Panc1 (cell line): ENCODE measurements at regions not wholly inside any gene's neighbourhood (a gene's known extent, or its start where the extent isn't known, plus 50 kb on each side); places are given as distances from the start of the nearest gene placed in this dataset.
A peak's percentile ranks its signal among the peaks of the same experiment; 100 is the strongest.

ENCODE experiments used
- ATAC-seq: fragments of 200-7000 bp; cut with Tn5 transposase; 2 replicates; pipeline ENCODE4 v1.9.1; 2020; ENCODE audit warnings: mild to moderate bottlenecking, moderate library complexity
- BruUV-seq: library from RNA; stranded (reverse); fragments of 400-500 nt; replicated peaks from 2 replicates; lab custom pipeline; 2021; lab: Mats Ljungman, UMichigan
- CTCF ChIA-PET: fragments of 300-600 bp; sonication (Branson Sonifier 250); formaldehyde crosslinking; loops from one replicate; lab custom pipeline; 2022; ENCODE audit warnings: antibody characterized with exemption; lab: Charles Lee
- POLR2A ChIA-PET: fragments of 300-600 bp; sonication (Branson Sonifier 250); formaldehyde crosslinking; loops from one replicate; lab custom pipeline; 2022; ENCODE audit warnings: antibody characterized with exemption; lab: Charles Lee
- DNase-seq: peaks from one replicate; pipeline ENCODE4 v3.0.0-alpha.2; 2010; ENCODE audit warnings: low read depth, low spot score
- H3K27ac ChIP-seq: 2 replicates; pipeline ENCODE4 v1.5.1; 2011; ENCODE audit warnings: mild to moderate bottlenecking, low read length, inconsistent platforms
- H3K27me3 ChIP-seq: fragments of 200-500 bp; sonication (Bioruptor generic); 2 replicates; pipeline ENCODE4 v1.6.0; 2014; ENCODE audit warnings: low read length, inconsistent platforms; ENCODE audit not compliant: control insufficient read depth, insufficient read depth
- H3K36me3 ChIP-seq: fragments of 200-500 bp; sonication (Bioruptor generic); 2 replicates; pipeline ENCODE4 v1.5.1; 2014; ENCODE audit warnings: inconsistent platforms, mild to moderate bottlenecking, low read length, moderate library complexity; ENCODE audit not compliant: control insufficient read depth, insufficient read depth
- H3K4me1 ChIP-seq: 2 replicates; pipeline ENCODE4 v1.5.1; 2011; ENCODE audit warnings: inconsistent platforms, mild to moderate bottlenecking, low read length, moderate library complexity; ENCODE audit not compliant: control insufficient read depth, insufficient read depth
- H3K4me3 ChIP-seq, 2 experiments: 2 replicates each; pipeline ENCODE4 v1.5.1; 2011 to 2012; ENCODE audit warnings: low read depth in 2 of 2, low read length in 2 of 2, mild to moderate bottlenecking in 2 of 2, inconsistent platforms in 1 of 2, moderate library complexity in 1 of 2
- H3K9me3 ChIP-seq: fragments of 200-500 bp; sonication (Bioruptor generic); 2 replicates; pipeline ENCODE4 v1.5.1; 2014; ENCODE audit warnings: low read depth, mild to moderate bottlenecking, inconsistent platforms, low read length, moderate library complexity; ENCODE audit not compliant: control insufficient read depth, insufficient read depth
- POLR2AphosphoS5 ChIP-seq: IDR thresholded peaks from 2 replicates; pipeline ENCODE4 v1.6.1; 2012; ENCODE audit warnings: mild to moderate bottlenecking, low read depth, low read length, moderate library complexity
- SIN3A ChIP-seq: IDR thresholded peaks from 2 replicates; pipeline ENCODE4 v1.6.1; 2012; ENCODE audit warnings: low read depth, mild to moderate bottlenecking, low read length, moderate library complexity, borderline replicate concordance; ENCODE audit not compliant: insufficient read depth
- TCF7L2 ChIP-seq: IDR thresholded peaks from 2 replicates; pipeline ENCODE4 v1.6.1; 2011; ENCODE audit warnings: mild to moderate bottlenecking, low read depth, low read length, inconsistent platforms
- in situ Hi-C: cut with HindIII; loops from 2 replicates; pipeline ENCODE4 v1.10.0; 2016; ENCODE audit warnings: low sequenced_read_pairs, low pct_unique_long_range_greater_than_20kb
- intact Hi-C: fragments of 100-400 bp; cut with micrococcal nuclease; formaldehyde crosslinking; loops from one replicate; pipeline ENCODE4 v1.10.0; 2022; ENCODE audit not compliant: unreplicated experiment
- TF ChIP-seq, protein P1 (sequence below): fragments of 450-650 bp; IDR thresholded peaks from 2 replicates; pipeline ENCODE4 v1.5.1; 2017; ENCODE audit warnings: mild to moderate bottlenecking
- TF ChIP-seq, protein P2 (sequence below), 2 experiments: IDR thresholded peaks; 2 replicates each; pipeline ENCODE4 v1.6.1; 2011 to 2012; ENCODE audit warnings: low read depth in 2 of 2, control low read depth in 1 of 2, low read length in 1 of 2, mild to moderate bottlenecking in 1 of 2, moderate library complexity in 1 of 2; ENCODE audit not compliant: insufficient read depth in 1 of 2

DNA sequence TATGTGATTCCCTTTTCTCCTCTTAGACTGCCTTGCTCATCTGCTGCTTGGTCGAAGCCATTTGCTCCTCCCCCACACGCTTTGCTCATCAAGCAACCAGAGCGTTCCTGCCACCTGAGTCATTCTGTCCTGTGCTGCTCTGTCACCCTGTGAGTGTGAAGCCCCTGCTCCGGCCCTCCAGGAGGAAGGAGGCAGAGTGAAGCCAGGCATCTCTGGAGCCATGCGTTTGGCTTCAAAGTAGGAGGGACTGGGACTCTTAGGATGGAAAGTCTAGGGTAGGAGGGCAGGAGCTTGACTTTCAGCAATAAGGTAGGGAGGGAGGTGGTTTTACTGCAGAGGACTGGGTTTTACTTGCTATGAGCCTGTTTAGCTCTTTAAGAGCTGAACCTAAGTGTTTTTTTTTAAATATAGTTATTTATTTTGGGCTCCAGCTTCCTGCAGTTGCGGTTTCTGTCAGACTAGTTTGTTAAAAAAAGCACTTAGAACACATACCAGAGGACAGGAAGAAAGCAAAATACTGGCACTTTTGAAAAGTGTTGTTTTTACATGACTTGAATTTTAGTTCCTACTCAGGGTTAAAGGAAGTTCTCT lies 63.6 kb downstream of the SPINK2 start:
- Histone ChIP-seq H3K9me3 (no peaks in the 10 kb centered on the region), H3K4me1 (no peaks in the 10 kb centered on the region), H3K27me3 (no peaks in the 10 kb centered on the region), H3K36me3 (no peaks in the 10 kb centered on the region), H3K4me3 (no peak overlapping the region), H3K27ac (no peak overlapping the region)
- CTCF ChIA-PET, result no interaction called here
- BruUV-seq, result no TSS peak
- peak; percentile 56; the same call in 1 of the 2 replicates for ATAC-seq
- in situ Hi-C loops, result no loop called here
- intact Hi-C loops, result no loop called here
- POLR2A ChIA-PET, result interaction anchor here (0.6 kb wide), 1 partner anchor 15 kb away, joined by 3 read pairs; no protein-coding TSS in a partner anchor
- peak; percentile 69 for DNase-seq
- TF ChIP-seq POLR2AphosphoS5 (no peak), SIN3A (no peak), TCF7L2 (no peak)
- TF ChIP-seq, protein P1, sequence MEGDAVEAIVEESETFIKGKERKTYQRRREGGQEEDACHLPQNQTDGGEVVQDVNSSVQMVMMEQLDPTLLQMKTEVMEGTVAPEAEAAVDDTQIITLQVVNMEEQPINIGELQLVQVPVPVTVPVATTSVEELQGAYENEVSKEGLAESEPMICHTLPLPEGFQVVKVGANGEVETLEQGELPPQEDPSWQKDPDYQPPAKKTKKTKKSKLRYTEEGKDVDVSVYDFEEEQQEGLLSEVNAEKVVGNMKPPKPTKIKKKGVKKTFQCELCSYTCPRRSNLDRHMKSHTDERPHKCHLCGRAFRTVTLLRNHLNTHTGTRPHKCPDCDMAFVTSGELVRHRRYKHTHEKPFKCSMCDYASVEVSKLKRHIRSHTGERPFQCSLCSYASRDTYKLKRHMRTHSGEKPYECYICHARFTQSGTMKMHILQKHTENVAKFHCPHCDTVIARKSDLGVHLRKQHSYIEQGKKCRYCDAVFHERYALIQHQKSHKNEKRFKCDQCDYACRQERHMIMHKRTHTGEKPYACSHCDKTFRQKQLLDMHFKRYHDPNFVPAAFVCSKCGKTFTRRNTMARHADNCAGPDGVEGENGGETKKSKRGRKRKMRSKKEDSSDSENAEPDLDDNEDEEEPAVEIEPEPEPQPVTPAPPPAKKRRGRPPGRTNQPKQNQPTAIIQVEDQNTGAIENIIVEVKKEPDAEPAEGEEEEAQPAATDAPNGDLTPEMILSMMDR, result no peak
- TF ChIP-seq, protein P2, sequence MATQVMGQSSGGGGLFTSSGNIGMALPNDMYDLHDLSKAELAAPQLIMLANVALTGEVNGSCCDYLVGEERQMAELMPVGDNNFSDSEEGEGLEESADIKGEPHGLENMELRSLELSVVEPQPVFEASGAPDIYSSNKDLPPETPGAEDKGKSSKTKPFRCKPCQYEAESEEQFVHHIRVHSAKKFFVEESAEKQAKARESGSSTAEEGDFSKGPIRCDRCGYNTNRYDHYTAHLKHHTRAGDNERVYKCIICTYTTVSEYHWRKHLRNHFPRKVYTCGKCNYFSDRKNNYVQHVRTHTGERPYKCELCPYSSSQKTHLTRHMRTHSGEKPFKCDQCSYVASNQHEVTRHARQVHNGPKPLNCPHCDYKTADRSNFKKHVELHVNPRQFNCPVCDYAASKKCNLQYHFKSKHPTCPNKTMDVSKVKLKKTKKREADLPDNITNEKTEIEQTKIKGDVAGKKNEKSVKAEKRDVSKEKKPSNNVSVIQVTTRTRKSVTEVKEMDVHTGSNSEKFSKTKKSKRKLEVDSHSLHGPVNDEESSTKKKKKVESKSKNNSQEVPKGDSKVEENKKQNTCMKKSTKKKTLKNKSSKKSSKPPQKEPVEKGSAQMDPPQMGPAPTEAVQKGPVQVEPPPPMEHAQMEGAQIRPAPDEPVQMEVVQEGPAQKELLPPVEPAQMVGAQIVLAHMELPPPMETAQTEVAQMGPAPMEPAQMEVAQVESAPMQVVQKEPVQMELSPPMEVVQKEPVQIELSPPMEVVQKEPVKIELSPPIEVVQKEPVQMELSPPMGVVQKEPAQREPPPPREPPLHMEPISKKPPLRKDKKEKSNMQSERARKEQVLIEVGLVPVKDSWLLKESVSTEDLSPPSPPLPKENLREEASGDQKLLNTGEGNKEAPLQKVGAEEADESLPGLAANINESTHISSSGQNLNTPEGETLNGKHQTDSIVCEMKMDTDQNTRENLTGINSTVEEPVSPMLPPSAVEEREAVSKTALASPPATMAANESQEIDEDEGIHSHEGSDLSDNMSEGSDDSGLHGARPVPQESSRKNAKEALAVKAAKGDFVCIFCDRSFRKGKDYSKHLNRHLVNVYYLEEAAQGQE (IDR thresholded peaks at IDR 0.05; ENCODE audit: insufficient read depth in 1 of 2, low read depth in 2 of 2, low read length in 1 of 2), result no peak

DNA sequence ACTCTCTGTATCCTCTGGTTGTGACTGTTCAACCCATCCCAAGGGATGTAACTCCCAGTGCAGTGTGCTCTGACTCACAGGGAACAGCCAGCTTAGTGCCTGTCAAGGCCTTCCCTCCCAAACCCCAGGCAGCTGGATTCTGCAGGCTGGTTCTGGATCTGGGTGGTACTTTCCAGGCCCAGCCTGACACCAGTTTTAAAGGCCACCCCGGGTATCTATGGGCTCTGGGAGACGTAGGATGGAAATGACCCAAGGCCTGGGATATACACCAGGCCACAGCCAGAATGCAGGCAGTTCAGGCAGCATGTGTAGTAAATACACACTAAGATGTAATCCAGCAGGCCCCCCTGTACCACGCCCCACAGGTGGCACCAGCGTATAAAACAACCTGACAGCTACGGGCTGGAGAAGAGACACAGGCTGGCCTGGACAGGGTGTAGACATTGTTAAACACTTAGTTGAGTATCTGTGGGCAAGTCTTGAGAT lies 64.2 kb downstream of the SPINK2 start:
- DNase-seq (no peak), ATAC-seq (peak; percentile 58)
- CTCF ChIA-PET, result no interaction called here
- no peak overlapping the region for H3K4me3 ChIP-seq
- no peaks in the 10 kb centered on the region for H3K27me3 ChIP-seq
- intact Hi-C loops (no loop called here), in situ Hi-C loops (no loop called here)
- H3K27ac ChIP-seq, result no peak overlapping the region
- TF ChIP-seq TCF7L2 (no peak), POLR2AphosphoS5 (no peak), SIN3A (no peak)
- TF ChIP-seq, protein P2 (IDR thresholded peaks at IDR 0.05; ENCODE audit: insufficient read depth in 1 of 2, low read depth in 2 of 2, low read length in 1 of 2), result no peak
- TF ChIP-seq, protein P1, result no peak
- no peaks in the 10 kb centered on the region for H3K36me3 ChIP-seq
- no peaks in the 10 kb centered on the region for H3K4me1 ChIP-seq
- no peaks in the 10 kb centered on the region for H3K9me3 ChIP-seq
- no TSS peak for BruUV-seq
- POLR2A ChIA-PET, result interaction anchor here (0.6 kb wide), 1 partner anchor 15 kb away, joined by 3 read pairs; no protein-coding TSS in a partner anchor
